ENCODE measurements at regions not wholly inside any gene's neighbourhood (a gene's known extent, or its start where the extent isn't known, plus 50 kb on each side); places are given as distances from the start of the nearest gene placed in this dataset.

DNA sequence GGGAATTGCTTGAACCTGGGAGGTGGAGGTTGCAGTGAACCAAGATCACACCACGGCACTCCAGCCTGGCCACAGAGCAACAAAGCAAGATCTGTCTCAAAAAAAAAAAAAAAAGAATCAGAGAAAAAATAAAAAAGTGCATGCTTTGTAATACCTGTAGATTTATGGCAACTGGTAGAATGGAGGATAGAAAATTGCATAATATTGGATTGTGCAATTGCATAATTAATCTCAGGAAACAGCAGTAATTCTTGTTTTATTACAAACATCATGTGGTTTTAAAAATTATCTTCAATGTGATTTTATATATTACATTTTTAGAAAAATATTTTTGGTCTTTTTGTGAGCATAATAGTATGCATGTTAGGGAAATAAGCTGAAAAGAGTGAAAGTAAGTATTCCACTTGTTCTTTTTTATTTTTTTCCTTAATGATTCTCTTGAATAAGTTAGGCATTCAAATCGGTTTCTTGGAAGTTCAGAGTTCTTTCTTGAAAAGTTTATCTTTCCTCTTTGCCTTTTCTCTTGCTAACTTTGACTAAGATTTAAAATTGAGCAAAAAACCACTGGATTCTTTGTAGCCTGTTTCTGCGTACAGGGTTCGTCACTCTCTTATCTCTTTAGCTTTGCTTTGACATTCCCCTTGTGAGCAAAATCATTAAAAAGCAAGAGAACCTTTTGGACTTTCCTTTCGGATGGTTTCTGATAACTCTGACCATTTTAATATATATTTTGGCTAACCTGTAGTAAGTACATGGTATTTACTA, 127.5 kb upstream of the ADAMTS5 start:
- no peak overlapping the region for H3K4me3 ChIP-seq (replicated peaks; ENCODE audit: low read depth, low read length)
- TF ChIP-seq, protein P1, sequence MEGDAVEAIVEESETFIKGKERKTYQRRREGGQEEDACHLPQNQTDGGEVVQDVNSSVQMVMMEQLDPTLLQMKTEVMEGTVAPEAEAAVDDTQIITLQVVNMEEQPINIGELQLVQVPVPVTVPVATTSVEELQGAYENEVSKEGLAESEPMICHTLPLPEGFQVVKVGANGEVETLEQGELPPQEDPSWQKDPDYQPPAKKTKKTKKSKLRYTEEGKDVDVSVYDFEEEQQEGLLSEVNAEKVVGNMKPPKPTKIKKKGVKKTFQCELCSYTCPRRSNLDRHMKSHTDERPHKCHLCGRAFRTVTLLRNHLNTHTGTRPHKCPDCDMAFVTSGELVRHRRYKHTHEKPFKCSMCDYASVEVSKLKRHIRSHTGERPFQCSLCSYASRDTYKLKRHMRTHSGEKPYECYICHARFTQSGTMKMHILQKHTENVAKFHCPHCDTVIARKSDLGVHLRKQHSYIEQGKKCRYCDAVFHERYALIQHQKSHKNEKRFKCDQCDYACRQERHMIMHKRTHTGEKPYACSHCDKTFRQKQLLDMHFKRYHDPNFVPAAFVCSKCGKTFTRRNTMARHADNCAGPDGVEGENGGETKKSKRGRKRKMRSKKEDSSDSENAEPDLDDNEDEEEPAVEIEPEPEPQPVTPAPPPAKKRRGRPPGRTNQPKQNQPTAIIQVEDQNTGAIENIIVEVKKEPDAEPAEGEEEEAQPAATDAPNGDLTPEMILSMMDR (IDR thresholded peaks at IDR 0.05; ENCODE audit: low read depth, low read length, missing control alignments), result no peak
- DNase-seq (ENCODE audit: extremely low read depth, low read depth), result no peak

GRCh38 chr21:27086630-27087029, 119.7 kb upstream of the ADAMTS5 start:
- TF ChIP-seq, protein P1 (IDR thresholded peaks at IDR 0.05; ENCODE audit: low read depth, low read length, missing control alignments), result no peak
- no peak overlapping the region for H3K4me3 ChIP-seq (replicated peaks; ENCODE audit: low read depth, low read length)
- no peak for DNase-seq (ENCODE audit: extremely low read depth, low read depth)

- H3K4me3 ChIP-seq (replicated peaks; ENCODE audit: low read depth, low read length), result no peak overlapping the region
- TF ChIP-seq, protein P1 (IDR thresholded peaks at IDR 0.05; ENCODE audit: low read depth, low read length, missing control alignments), result no peak
- DNase-seq (ENCODE audit: extremely low read depth, low read depth), result no peak
These were observed 119.3 kb upstream of the ADAMTS5 start for GRCh38 chr21:27086186-27086585.

DNA sequence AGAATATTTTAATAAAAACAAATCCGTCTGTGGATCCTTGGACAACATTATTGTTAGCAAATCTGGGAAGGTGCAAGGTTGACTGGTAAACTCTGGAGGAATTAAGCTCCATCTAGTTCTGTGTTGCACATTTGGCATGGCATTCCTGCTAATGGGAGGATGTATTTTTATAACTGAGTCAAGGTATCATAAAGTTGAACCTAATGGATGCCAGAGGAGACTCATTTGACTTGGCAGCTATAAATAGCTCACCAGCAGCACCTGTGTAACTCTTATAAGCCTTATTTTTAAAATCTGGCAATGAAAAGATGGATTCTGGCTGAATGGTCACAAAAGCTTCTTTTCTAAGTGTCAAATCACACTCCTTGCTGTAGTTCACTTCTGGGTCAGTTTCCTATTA, 118.5 kb upstream of the ADAMTS5 start:
- TF ChIP-seq, protein P1 (IDR thresholded peaks at IDR 0.05; ENCODE audit: low read depth, low read length, missing control alignments), result no peak
- H3K4me3 ChIP-seq (replicated peaks; ENCODE audit: low read depth, low read length), result no peak overlapping the region
- no peak for DNase-seq (ENCODE audit: extremely low read depth, low read depth)

DNA sequence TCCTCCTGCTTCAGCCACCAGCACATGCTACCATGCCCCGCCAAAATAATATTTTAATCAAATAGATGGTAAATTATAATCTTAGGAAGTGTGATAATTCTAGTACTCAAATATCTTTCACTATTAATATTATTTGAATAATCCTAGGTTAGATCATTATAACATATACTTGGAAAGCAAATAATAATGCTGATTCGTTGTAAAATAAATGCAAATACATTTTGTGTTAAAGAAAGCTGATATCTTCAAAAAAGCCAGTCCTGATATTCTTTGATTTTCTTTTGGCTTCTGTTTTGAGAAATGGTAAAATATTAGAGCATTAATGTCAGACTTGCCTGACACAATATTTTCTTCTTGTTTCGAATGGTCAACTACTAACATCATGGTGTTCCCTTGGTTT, 116.3 kb upstream of the ADAMTS5 start:
- TF ChIP-seq, protein P1 (IDR thresholded peaks at IDR 0.05; ENCODE audit: low read depth, low read length, missing control alignments), result no peak
- no peak overlapping the region for H3K4me3 ChIP-seq (replicated peaks; ENCODE audit: low read depth, low read length)
- DNase-seq (ENCODE audit: extremely low read depth, low read depth), result no peak

DNA sequence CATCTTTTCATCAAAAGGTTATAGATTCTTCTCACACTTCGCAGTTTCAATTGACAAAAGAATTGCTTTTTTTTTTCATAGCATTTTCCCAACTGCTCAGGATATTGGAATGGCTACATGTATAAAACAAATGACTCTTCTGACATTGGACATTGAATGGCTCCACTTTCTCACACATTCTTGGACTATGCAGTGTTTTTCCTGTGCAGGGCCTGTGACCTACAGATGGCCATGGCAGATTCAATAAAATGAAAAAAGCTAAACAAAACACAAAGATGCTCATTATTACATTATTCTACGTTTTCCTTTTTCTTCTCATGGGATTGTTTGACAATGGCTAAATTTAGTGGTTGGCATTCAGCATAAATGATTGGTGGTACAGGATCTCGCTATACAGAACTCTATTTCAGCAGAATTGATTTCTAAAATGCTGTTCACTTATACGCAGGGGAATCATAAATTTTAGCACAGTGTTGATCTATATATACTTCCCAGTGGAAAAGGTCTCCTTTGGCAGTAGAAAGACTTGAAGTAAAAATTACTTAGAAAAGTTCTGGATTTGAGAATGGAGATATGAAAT, 115.6 kb upstream of the ADAMTS5 start:
- H3K4me3 ChIP-seq (replicated peaks; ENCODE audit: low read depth, low read length), result no peak overlapping the region
- TF ChIP-seq, protein P1 (IDR thresholded peaks at IDR 0.05; ENCODE audit: low read depth, low read length, missing control alignments), result no peak
- no peak for DNase-seq (ENCODE audit: extremely low read depth, low read depth)

Measured in HFF-Myc (cell line).